ENCODE measurements at regions not wholly inside any gene's neighbourhood (a gene's known extent, or its start where the extent isn't known, plus 50 kb on each side); places are given as distances from the start of the nearest gene placed in this dataset.

- no peak overlapping the region for H2AFZ ChIP-seq
- H3K27ac ChIP-seq, result no peak overlapping the region
- H3K27me3 ChIP-seq, result no peaks in the 10 kb centered on the region
- H3K9me3 ChIP-seq (ENCODE audit: low read depth), result no peaks in the 10 kb centered on the region
- TF ChIP-seq EZH2 (IDR thresholded peaks at IDR 0.05; ENCODE audit: borderline replicate concordance), result no peak
- no peak for TF ChIP-seq CTCF (IDR thresholded peaks at IDR 0.05; ENCODE audit: poor library complexity)
- no peak for TF ChIP-seq EZH2phosphoT487 (IDR thresholded peaks at IDR 0.05; ENCODE audit: low read depth, severe bottlenecking, unreplicated experiment)
- WGBS (ENCODE audit: low lambda C conversion rate, missing lambda C conversion rate), result 75% methylated on average over 5 of the region's 5 CpGs
- H4K20me1 ChIP-seq (ENCODE audit: insufficient read depth, poor library complexity, severe bottlenecking), result no peaks in the 10 kb centered on the region
- no peaks in the 10 kb centered on the region for H3K36me3 ChIP-seq (replicated peaks; ENCODE audit: insufficient read depth, low read depth)
- no peak for DNase-seq (ENCODE audit: low spot score)
- no peaks in the 10 kb centered on the region for H3K79me2 ChIP-seq
- H3K4me2 ChIP-seq, result no peak overlapping the region
- no peaks in the 10 kb centered on the region for H3K9me2 ChIP-seq (replicated peaks; ENCODE audit: insufficient read depth)
- H3K4me1 ChIP-seq (ENCODE audit: insufficient read depth), result peaks cover 12% of the 10 kb centered on the region
- no peak overlapping the region for H3K4me3 ChIP-seq
Observed at GRCh38 chr6:14817074-14817473, 428.8 kb upstream of the JARID2 start.

- Histone ChIP-seq H3K9me2 (replicated peaks; ENCODE audit: insufficient read depth) (no peaks in the 10 kb centered on the region), H4K20me1 (ENCODE audit: insufficient read depth, poor library complexity, severe bottlenecking) (no peaks in the 10 kb centered on the region), H3K4me1 (ENCODE audit: insufficient read depth) (peaks cover 12% of the 10 kb centered on the region), H3K4me2 (no peak overlapping the region), H3K9me3 (ENCODE audit: low read depth) (no peaks in the 10 kb centered on the region), H3K79me2 (no peaks in the 10 kb centered on the region), H2AFZ (no peak overlapping the region), H3K27me3 (no peaks in the 10 kb centered on the region), H3K27ac (no peak overlapping the region), H3K4me3 (no peak overlapping the region), H3K36me3 (replicated peaks; ENCODE audit: insufficient read depth, low read depth) (no peaks in the 10 kb centered on the region)
- 80% methylated on average over 10 of the region's 10 CpGs for WGBS (ENCODE audit: low lambda C conversion rate, missing lambda C conversion rate)
- DNase-seq (ENCODE audit: low spot score), result no peak
- no peak for TF ChIP-seq EZH2 (IDR thresholded peaks at IDR 0.05; ENCODE audit: borderline replicate concordance)
- TF ChIP-seq EZH2phosphoT487 (IDR thresholded peaks at IDR 0.05; ENCODE audit: low read depth, severe bottlenecking, unreplicated experiment), result no peak
- no peak for TF ChIP-seq CTCF (IDR thresholded peaks at IDR 0.05; ENCODE audit: poor library complexity)
Observed at GRCh38 chr6:14818422-14818884, 427.4 kb upstream of the JARID2 start.

GRCh38 chr6:14819001-14819400 is 426.9 kb upstream of the JARID2 start:
- Histone ChIP-seq H3K9me3 (ENCODE audit: low read depth) (no peaks in the 10 kb centered on the region), H3K4me3 (no peak overlapping the region), H3K9me2 (replicated peaks; ENCODE audit: insufficient read depth) (no peaks in the 10 kb centered on the region), H3K36me3 (replicated peaks; ENCODE audit: insufficient read depth, low read depth) (no peaks in the 10 kb centered on the region), H4K20me1 (ENCODE audit: insufficient read depth, poor library complexity, severe bottlenecking) (no peaks in the 10 kb centered on the region), H2AFZ (no peak overlapping the region), H3K27ac (no peak overlapping the region), H3K27me3 (no peaks in the 10 kb centered on the region), H3K4me1 (ENCODE audit: insufficient read depth) (peaks cover 12% of the 10 kb centered on the region), H3K79me2 (no peaks in the 10 kb centered on the region), H3K4me2 (no peak overlapping the region)
- no peak for TF ChIP-seq EZH2 (IDR thresholded peaks at IDR 0.05; ENCODE audit: borderline replicate concordance)
- no peak for TF ChIP-seq EZH2phosphoT487 (IDR thresholded peaks at IDR 0.05; ENCODE audit: low read depth, severe bottlenecking, unreplicated experiment)
- no peak for TF ChIP-seq CTCF (IDR thresholded peaks at IDR 0.05; ENCODE audit: poor library complexity)
- no peak for DNase-seq (ENCODE audit: low spot score)
- WGBS (ENCODE audit: low lambda C conversion rate, missing lambda C conversion rate), result 89% methylated on average over 4 of the region's 4 CpGs
